GM23248 (cell line): ENCODE measurements at regions not wholly inside any gene's neighbourhood (a gene's known extent, or its start where the extent isn't known, plus 50 kb on each side); places are given as distances from the start of the nearest gene placed in this dataset.
"Not testable (repeated sequence)": the region's sequence is repeated elsewhere in the genome, so short reads cannot be mapped to it uniquely, and the experiment has no call there.

ENCODE experiments used
- EZH2 ChIP-seq: fragments of 200-600 bp; sonication (generic); IDR thresholded peaks from 2 replicates; pipeline ENCODE4 v1.6.1; 2018; ENCODE audit warnings: antibody characterized with exemption, mild to moderate bottlenecking; ENCODE audit not compliant: insufficient read depth, poor library complexity, severe bottlenecking
- EZH2phosphoT487 ChIP-seq: fragments of 200-600 bp; sonication (generic); IDR thresholded peaks from 2 replicates; pipeline ENCODE4 v1.6.1; 2018; ENCODE audit warnings: antibody characterized with exemption, moderate library complexity, mild to moderate bottlenecking, low read depth; ENCODE audit not compliant: insufficient read depth

DNA sequence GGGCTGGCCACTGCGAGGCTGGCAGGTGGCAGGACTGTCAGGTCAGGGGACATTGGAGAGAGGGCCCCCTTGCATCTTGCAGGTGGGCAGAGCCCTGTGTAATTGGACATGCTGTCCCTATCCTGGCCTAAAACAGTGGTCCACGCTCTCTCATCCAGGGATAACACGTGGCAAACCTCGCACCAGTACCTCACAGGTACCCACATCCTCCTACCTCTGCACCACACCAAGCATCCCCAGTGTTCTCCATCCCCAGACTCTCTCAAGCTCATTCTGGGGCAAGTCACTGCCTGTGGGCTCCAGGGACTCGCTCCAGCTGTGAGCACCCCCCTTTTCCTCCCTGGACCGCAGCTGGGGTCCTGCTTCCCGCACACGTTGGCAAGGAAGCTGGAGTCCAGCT is 212.3 kb upstream of the LRRC61 start:
- not testable (repeated sequence) for TF ChIP-seq EZH2, EZH2phosphoT487
